ENCODE measurements at regions not wholly inside any gene's neighbourhood (a gene's known extent, or its start where the extent isn't known, plus 50 kb on each side); places are given as distances from the start of the nearest gene placed in this dataset.

GRCh38 chr2:129252781-129253460 is 726.5 kb upstream of the RAB6C start:
- no peak for DNase-seq (ENCODE audit: low spot score)

- DNase-seq (ENCODE audit: low spot score) = no peak
Observed at GRCh38 chr2:129253461-129253812, 726.0 kb upstream of the RAB6C start.

GRCh38 chr2:129254718-129255117 is 724.7 kb upstream of the RAB6C start:
- DNase-seq (ENCODE audit: low spot score) = no peak

- no peak for DNase-seq (ENCODE audit: low spot score)
Observed at GRCh38 chr2:129255610-129256313, 723.7 kb upstream of the RAB6C start.

- no peak for DNase-seq (ENCODE audit: low spot score)
Observed at GRCh38 chr2:129256642-129257041, 722.8 kb upstream of the RAB6C start.

- DNase-seq (ENCODE audit: low spot score) = no peak
Observed at GRCh38 chr2:129262934-129263333, 716.5 kb upstream of the RAB6C start.

GRCh38 chr2:129263939-129264338 is 715.5 kb upstream of the RAB6C start:
- DNase-seq (ENCODE audit: low spot score) = no peak

- no peak for DNase-seq (ENCODE audit: low spot score)
Observed at GRCh38 chr2:129267559-129267958, 711.9 kb upstream of the RAB6C start.

GRCh38 chr2:129273266-129274037 is 706.0 kb upstream of the RAB6C start:
- DNase-seq (ENCODE audit: low spot score) = no peak

GRCh38 chr2:129274038-129274415 is 705.4 kb upstream of the RAB6C start:
- DNase-seq (ENCODE audit: low spot score) = no peak

- DNase-seq (ENCODE audit: low spot score) = no peak
Observed at GRCh38 chr2:129274918-129275317, 704.5 kb upstream of the RAB6C start.

GRCh38 chr2:129275706-129276105 is 703.8 kb upstream of the RAB6C start:
- DNase-seq (ENCODE audit: low spot score) = no peak

GRCh38 chr2:129276978-129277584 is 702.4 kb upstream of the RAB6C start:
- no peak for DNase-seq (ENCODE audit: low spot score)

GRCh38 chr2:129277585-129277981 is 701.9 kb upstream of the RAB6C start:
- no peak for DNase-seq (ENCODE audit: low spot score)

- no peak for DNase-seq (ENCODE audit: low spot score)
Observed at GRCh38 chr2:129281791-129282530, 697.5 kb upstream of the RAB6C start.

- DNase-seq (ENCODE audit: low spot score) = no peak
Observed at GRCh38 chr2:129285012-129285411, 694.5 kb upstream of the RAB6C start.

- DNase-seq (ENCODE audit: low spot score) = no peak
Observed at GRCh38 chr2:129293326-129293725, 686.1 kb upstream of the RAB6C start.

- DNase-seq (ENCODE audit: low spot score) = no peak
Observed at GRCh38 chr2:129296396-129296795, 683.1 kb upstream of the RAB6C start.

GRCh38 chr2:129296806-129297205 is 682.7 kb upstream of the RAB6C start:
- peak; percentile 27 for DNase-seq (ENCODE audit: low spot score)

GRCh38 chr2:129297430-129297829 is 682.0 kb upstream of the RAB6C start:
- no peak for DNase-seq (ENCODE audit: low spot score)

- no peak for DNase-seq (ENCODE audit: low spot score)
Observed at GRCh38 chr2:129299338-129299737, 680.1 kb upstream of the RAB6C start.

- DNase-seq (ENCODE audit: low spot score) = no peak
Observed at GRCh38 chr2:129299756-129300155, 679.7 kb upstream of the RAB6C start.
